SK-N-SH (cell line): ENCODE measurements at regions not wholly inside any gene's neighbourhood (a gene's known extent, or its start where the extent isn't known, plus 50 kb on each side); places are given as distances from the start of the nearest gene placed in this dataset.

Experiments used
- CTCF ChIA-PET: fragments of 300-600, 350-600 bp; formaldehyde crosslinking; extraction: SDS; loops from one replicate; lab custom pipeline; 2021; lab: Yijun Ruan, JAX
- POLR2A ChIA-PET: fragments of 350-600 bp; sonication (Branson Sonifier 250); formaldehyde crosslinking; extraction: SDS; loops from one replicate; lab custom pipeline; 2020; ENCODE audit warnings: antibody characterized with exemption, inconsistent platforms; lab: Yijun Ruan, JAX
- DNase-seq: peaks from one replicate; pipeline ENCODE4 v3.0.0; 2012
- H2AFZ ChIP-seq: fragments of 200-600 bp; sonication (generic); 2 replicates; pipeline ENCODE4 v1.8.1; 2016; ENCODE audit warnings: antibody characterized with exemption, mild to moderate bottlenecking, low read depth
- H3F3A ChIP-seq: fragments of 200-600 bp; sonication (generic); replicated peaks from 2 replicates; pipeline ENCODE3; 2016; ENCODE audit warnings: antibody characterized with exemption, mild to moderate bottlenecking; ENCODE audit not compliant: insufficient read depth
- H3K27ac ChIP-seq, 2 experiments: fragments of 200-500 bp in 1 of 2; fragments of 200-600 bp in 1 of 2; sonication (Bioruptor generic) in 1 of 2; sonication (generic), shearing (Covaris generic) in 1 of 2; 2 replicates each; pipeline versions ENCODE4 v1.5.1 to v1.6.1; 2014 to 2016; ENCODE audit warnings: low read depth in 2 of 2, inconsistent platforms in 1 of 2, low read length in 1 of 2, mild to moderate bottlenecking in 1 of 2, mixed read lengths in 1 of 2
- H3K27me3 ChIP-seq: fragments of 200-600 bp; sonication (generic), shearing (Covaris generic); 2 replicates; pipeline ENCODE4 v1.6.1; 2016; ENCODE audit warnings: mixed run types; ENCODE audit not compliant: insufficient read depth
- H3K36me3 ChIP-seq, 2 experiments: fragments of 200-500 bp in 1 of 2; fragments of 200-600 bp in 1 of 2; sonication (Bioruptor generic) in 1 of 2; sonication (generic) in 1 of 2; replicated peaks in 1 of 2; 2 replicates each; pipeline versions ENCODE3 to v1.5.1; 2014 to 2016; ENCODE audit warnings: low read length in 1 of 2, mild to moderate bottlenecking in 1 of 2; ENCODE audit not compliant: insufficient read depth in 2 of 2, control insufficient read depth in 1 of 2
- H3K4me1 ChIP-seq, 2 experiments: fragments of 200-500 bp in 1 of 2; fragments of 200-600 bp in 1 of 2; sonication (Bioruptor generic) in 1 of 2; sonication (generic), shearing (Covaris generic) in 1 of 2; 2 replicates each; pipeline versions ENCODE4 v1.5.1 to v1.6.1; 2014 to 2016; ENCODE audit warnings: low read depth in 1 of 2, low read length in 1 of 2, mixed run types in 1 of 2; ENCODE audit not compliant: insufficient read depth in 2 of 2, control insufficient read depth in 1 of 2
- H3K4me2 ChIP-seq: fragments of 200-600 bp; sonication (generic), shearing (Covaris generic); 2 replicates; pipeline ENCODE4 v1.6.1; 2017; ENCODE audit warnings: mixed run types
- H3K4me3 ChIP-seq, 2 experiments: fragments of 200-500 bp in 1 of 2; fragments of 200-600 bp in 1 of 2; sonication (Bioruptor generic) in 1 of 2; sonication (generic), shearing (Covaris generic) in 1 of 2; 2 replicates each; pipeline versions ENCODE4 v1.5.1 to v1.8.1; 2014 to 2016; ENCODE audit warnings: low read depth in 2 of 2, inconsistent platforms in 1 of 2, low read length in 1 of 2, mild to moderate bottlenecking in 1 of 2, mixed read lengths in 1 of 2, moderate library complexity in 1 of 2
- H3K79me2 ChIP-seq: fragments of 200-600 bp; sonication (generic); 2 replicates; pipeline ENCODE4 v1.8.1; 2017; ENCODE audit warnings: mild to moderate bottlenecking; ENCODE audit not compliant: insufficient read depth
- H3K9ac ChIP-seq: fragments of 200-600 bp; sonication (generic); 2 replicates; pipeline ENCODE4 v1.6.1; 2017; ENCODE audit warnings: mixed run types
- H3K9me2 ChIP-seq: fragments of 200-600 bp; sonication (generic); 2 replicates; pipeline ENCODE4 v1.6.1; 2017; ENCODE audit warnings: mixed run types
- H3K9me3 ChIP-seq: fragments of 200-600 bp; sonication (generic); 2 replicates; pipeline ENCODE4 v1.6.1; 2017; ENCODE audit warnings: mixed run types, mild to moderate bottlenecking, moderate library complexity
- H4K20me1 ChIP-seq: fragments of 200-600 bp; sonication (generic); 2 replicates; pipeline ENCODE4 v1.6.1; 2017; ENCODE audit warnings: mild to moderate bottlenecking, mixed run types; ENCODE audit not compliant: insufficient read depth
- ELF1 ChIP-seq: IDR thresholded peaks from 2 replicates; pipeline ENCODE4 v1.4.0; 2012
- EP300 ChIP-seq, 2 experiments: IDR thresholded peaks; 2 replicates each; pipeline versions ENCODE4 v1.4.0 to v1.6.1; 2012; ENCODE audit warnings: borderline replicate concordance in 1 of 2, low read depth in 1 of 2, low read length in 1 of 2
- FOXJ3 ChIP-seq: sonication (generic); formaldehyde crosslinking; IDR thresholded peaks from 2 replicates; pipeline ENCODE4 v1.5.1; 2020; ENCODE audit warnings: mild to moderate bottlenecking, missing genetic modification reagents
- MEF2A ChIP-seq: IDR thresholded peaks from 2 replicates; pipeline ENCODE4 v1.4.0; 2012; ENCODE audit warnings: low read depth, borderline replicate concordance
- MXI1 ChIP-seq: IDR thresholded peaks from 2 replicates; pipeline ENCODE4 v1.6.1; 2012; ENCODE audit warnings: mild to moderate bottlenecking, low read depth, low read length, improper control_type of control experiment
- NFIC ChIP-seq: IDR thresholded peaks from 2 replicates; pipeline ENCODE4 v1.4.0; 2012; ENCODE audit warnings: borderline replicate concordance
- NRF1 ChIP-seq: IDR thresholded peaks from 2 replicates; pipeline ENCODE4 v1.6.1; 2012; ENCODE audit warnings: low read depth, mild to moderate bottlenecking, low read length
- RXRA ChIP-seq: IDR thresholded peaks from 2 replicates; pipeline ENCODE4 v1.4.0; 2012; ENCODE audit warnings: low read depth, mild to moderate bottlenecking, borderline replicate concordance
- SIN3A ChIP-seq: IDR thresholded peaks from 2 replicates; pipeline ENCODE4 v1.6.1; 2012; ENCODE audit warnings: low read depth, mild to moderate bottlenecking, low read length, moderate library complexity, borderline replicate concordance
- TCF12 ChIP-seq: IDR thresholded peaks from 2 replicates; pipeline ENCODE4 v1.4.0; 2012
- WGBS: methylation state at CpG from one replicate; pipeline ENCODE4 v1.1.6; 2017; ENCODE audit warnings: low lambda C conversion rate; 5-methylcytosine and 5-hydroxymethylcytosine counted together
- TF ChIP-seq, protein P1 (sequence below): fragments of 200-600 bp; sonication (generic); IDR thresholded peaks from 2 replicates; pipeline ENCODE4 v1.6.1; 2017; ENCODE audit warnings: antibody characterized with exemption, mild to moderate bottlenecking, moderate library complexity
- TF ChIP-seq, protein P2 (sequence below): fragments of 150-350 bp; IDR thresholded peaks from 2 replicates; pipeline ENCODE4 v1.6.1; 2016; ENCODE audit warnings: mild to moderate bottlenecking, low read depth, low read length
- TF ChIP-seq, protein P3 (sequence below): IDR thresholded peaks from 2 replicates; pipeline ENCODE4 v1.4.0; 2012; ENCODE audit warnings: low read depth, borderline replicate concordance
- TF ChIP-seq, protein P4 (sequence below): IDR thresholded peaks from 2 replicates; pipeline ENCODE4 v1.6.1; 2012; ENCODE audit warnings: mild to moderate bottlenecking, low read depth, low read length, moderate library complexity

DNA sequence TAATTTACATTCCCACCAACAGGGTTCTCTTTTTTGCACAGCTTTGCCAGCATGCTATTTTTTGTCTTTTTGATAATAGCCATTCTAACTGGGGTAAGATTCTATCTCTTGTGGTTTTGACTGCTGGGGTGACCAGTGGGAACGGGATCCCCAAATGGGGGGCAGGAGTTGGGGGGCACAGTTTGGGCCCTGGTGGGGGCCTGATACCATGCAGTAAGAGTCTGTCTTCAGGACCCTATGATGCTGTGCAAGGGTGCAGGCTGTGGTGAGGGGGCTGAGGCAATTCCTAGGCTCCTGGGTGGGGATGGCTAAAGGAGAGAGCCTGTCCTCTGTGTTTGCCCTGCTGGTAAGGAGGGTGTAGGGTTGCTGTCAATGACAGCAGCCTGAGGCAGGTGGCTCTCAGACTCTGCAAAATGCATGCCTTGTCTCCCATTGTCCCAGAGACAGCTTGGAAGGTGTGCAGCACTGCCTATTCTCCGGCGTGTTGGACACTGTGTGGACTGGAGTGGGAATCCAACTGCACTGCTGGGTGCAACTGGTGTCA is 172.7 kb upstream of the ARHGAP24 start:
- POLR2A ChIA-PET, result no interaction called here
- no peaks in the 10 kb centered on the region for H3K9me3 ChIP-seq
- H3K27me3 ChIP-seq, result no peaks in the 10 kb centered on the region
- H3K79me2 ChIP-seq, result no peaks in the 10 kb centered on the region
- H3K4me2 ChIP-seq, result no peak overlapping the region
- H3K36me3 ChIP-seq, result no peaks in the 10 kb centered on the region
- no peak overlapping the region for H3K27ac ChIP-seq
- no peak overlapping the region for H3K4me3 ChIP-seq
- H3K4me1 ChIP-seq, result no peaks in the 10 kb centered on the region; a peak in 2 of 4 replicates
- TF ChIP-seq ELF1, result no peak
- no peak for TF ChIP-seq NFIC
- TF ChIP-seq RXRA, result no peak
- no peak for TF ChIP-seq TCF12
- TF ChIP-seq, protein P1, sequence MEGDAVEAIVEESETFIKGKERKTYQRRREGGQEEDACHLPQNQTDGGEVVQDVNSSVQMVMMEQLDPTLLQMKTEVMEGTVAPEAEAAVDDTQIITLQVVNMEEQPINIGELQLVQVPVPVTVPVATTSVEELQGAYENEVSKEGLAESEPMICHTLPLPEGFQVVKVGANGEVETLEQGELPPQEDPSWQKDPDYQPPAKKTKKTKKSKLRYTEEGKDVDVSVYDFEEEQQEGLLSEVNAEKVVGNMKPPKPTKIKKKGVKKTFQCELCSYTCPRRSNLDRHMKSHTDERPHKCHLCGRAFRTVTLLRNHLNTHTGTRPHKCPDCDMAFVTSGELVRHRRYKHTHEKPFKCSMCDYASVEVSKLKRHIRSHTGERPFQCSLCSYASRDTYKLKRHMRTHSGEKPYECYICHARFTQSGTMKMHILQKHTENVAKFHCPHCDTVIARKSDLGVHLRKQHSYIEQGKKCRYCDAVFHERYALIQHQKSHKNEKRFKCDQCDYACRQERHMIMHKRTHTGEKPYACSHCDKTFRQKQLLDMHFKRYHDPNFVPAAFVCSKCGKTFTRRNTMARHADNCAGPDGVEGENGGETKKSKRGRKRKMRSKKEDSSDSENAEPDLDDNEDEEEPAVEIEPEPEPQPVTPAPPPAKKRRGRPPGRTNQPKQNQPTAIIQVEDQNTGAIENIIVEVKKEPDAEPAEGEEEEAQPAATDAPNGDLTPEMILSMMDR, result no peak
- TF ChIP-seq NRF1, result no peak
- no peak for TF ChIP-seq MXI1
- TF ChIP-seq, protein P2, sequence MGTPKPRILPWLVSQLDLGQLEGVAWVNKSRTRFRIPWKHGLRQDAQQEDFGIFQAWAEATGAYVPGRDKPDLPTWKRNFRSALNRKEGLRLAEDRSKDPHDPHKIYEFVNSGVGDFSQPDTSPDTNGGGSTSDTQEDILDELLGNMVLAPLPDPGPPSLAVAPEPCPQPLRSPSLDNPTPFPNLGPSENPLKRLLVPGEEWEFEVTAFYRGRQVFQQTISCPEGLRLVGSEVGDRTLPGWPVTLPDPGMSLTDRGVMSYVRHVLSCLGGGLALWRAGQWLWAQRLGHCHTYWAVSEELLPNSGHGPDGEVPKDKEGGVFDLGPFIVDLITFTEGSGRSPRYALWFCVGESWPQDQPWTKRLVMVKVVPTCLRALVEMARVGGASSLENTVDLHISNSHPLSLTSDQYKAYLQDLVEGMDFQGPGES, result no peak
- no peak for TF ChIP-seq MEF2A
- TF ChIP-seq SIN3A, result no peak
- TF ChIP-seq, protein P3, sequence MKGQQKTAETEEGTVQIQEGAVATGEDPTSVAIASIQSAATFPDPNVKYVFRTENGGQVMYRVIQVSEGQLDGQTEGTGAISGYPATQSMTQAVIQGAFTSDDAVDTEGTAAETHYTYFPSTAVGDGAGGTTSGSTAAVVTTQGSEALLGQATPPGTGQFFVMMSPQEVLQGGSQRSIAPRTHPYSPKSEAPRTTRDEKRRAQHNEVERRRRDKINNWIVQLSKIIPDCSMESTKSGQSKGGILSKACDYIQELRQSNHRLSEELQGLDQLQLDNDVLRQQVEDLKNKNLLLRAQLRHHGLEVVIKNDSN, result no peak
- no peak for TF ChIP-seq FOXJ3 (CRISPR knock-in tag)
- TF ChIP-seq, protein P4, sequence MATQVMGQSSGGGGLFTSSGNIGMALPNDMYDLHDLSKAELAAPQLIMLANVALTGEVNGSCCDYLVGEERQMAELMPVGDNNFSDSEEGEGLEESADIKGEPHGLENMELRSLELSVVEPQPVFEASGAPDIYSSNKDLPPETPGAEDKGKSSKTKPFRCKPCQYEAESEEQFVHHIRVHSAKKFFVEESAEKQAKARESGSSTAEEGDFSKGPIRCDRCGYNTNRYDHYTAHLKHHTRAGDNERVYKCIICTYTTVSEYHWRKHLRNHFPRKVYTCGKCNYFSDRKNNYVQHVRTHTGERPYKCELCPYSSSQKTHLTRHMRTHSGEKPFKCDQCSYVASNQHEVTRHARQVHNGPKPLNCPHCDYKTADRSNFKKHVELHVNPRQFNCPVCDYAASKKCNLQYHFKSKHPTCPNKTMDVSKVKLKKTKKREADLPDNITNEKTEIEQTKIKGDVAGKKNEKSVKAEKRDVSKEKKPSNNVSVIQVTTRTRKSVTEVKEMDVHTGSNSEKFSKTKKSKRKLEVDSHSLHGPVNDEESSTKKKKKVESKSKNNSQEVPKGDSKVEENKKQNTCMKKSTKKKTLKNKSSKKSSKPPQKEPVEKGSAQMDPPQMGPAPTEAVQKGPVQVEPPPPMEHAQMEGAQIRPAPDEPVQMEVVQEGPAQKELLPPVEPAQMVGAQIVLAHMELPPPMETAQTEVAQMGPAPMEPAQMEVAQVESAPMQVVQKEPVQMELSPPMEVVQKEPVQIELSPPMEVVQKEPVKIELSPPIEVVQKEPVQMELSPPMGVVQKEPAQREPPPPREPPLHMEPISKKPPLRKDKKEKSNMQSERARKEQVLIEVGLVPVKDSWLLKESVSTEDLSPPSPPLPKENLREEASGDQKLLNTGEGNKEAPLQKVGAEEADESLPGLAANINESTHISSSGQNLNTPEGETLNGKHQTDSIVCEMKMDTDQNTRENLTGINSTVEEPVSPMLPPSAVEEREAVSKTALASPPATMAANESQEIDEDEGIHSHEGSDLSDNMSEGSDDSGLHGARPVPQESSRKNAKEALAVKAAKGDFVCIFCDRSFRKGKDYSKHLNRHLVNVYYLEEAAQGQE, result no peak
- no peak for TF ChIP-seq EP300 (IDR thresholded peaks at IDR 0.05; ENCODE audit: borderline replicate concordance in 1 of 2, low read depth in 1 of 2, low read length in 1 of 2)
- no peaks in the 10 kb centered on the region for H4K20me1 ChIP-seq
- H3K9ac ChIP-seq, result no peak overlapping the region
- no peaks in the 10 kb centered on the region for H3F3A ChIP-seq
- WGBS, result 58% methylated on average over 3 of the region's 3 CpGs
- H2AFZ ChIP-seq, result no peak overlapping the region
- H3K9me2 ChIP-seq, result no peaks in the 10 kb centered on the region
- CTCF ChIA-PET, result no interaction called here
- DNase-seq, result no peak
